ENCODE measurements at regions not wholly inside any gene's neighbourhood (a gene's known extent, or its start where the extent isn't known, plus 50 kb on each side); places are given as distances from the start of the nearest gene placed in this dataset.

DNA sequence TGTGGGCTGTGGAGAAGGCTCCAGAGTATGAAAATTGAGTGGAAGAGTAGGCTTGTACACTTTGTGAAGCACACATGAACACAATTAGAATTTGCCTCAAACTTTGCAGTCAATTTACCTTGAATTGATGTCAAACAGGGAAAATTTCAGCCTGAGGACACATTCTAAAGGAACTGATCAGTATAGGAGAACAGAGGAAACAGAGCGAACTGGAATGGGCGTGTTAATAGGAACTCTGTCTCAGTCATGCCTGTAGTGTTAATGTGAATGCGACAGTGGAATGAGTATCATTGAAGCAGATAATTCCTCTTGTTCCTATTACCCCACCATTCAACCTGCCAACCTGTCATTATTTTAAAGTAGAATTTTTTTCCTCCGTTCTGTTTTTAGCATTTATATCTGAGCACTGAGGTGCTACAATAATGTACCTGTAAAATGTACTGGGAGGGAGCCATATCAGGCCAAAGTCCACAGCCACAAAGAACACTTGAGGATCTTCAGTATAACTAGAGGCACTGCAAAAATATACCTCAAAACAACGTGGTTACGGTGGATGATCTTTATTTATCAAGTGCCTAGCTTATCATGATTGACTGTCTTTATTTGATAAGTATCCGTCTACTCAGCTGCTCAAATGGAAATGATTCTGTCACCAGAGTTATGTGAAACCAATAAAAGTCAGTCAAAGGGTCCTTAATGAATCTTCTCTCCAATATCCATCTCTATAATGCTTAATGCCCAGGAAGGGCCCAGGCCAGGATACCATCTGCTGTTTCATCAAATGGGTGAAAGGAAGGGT, 125.3 kb upstream of the STMND1 start:
- no peak for DNase-seq (ENCODE audit: low read depth in 2 of 2)

DNA sequence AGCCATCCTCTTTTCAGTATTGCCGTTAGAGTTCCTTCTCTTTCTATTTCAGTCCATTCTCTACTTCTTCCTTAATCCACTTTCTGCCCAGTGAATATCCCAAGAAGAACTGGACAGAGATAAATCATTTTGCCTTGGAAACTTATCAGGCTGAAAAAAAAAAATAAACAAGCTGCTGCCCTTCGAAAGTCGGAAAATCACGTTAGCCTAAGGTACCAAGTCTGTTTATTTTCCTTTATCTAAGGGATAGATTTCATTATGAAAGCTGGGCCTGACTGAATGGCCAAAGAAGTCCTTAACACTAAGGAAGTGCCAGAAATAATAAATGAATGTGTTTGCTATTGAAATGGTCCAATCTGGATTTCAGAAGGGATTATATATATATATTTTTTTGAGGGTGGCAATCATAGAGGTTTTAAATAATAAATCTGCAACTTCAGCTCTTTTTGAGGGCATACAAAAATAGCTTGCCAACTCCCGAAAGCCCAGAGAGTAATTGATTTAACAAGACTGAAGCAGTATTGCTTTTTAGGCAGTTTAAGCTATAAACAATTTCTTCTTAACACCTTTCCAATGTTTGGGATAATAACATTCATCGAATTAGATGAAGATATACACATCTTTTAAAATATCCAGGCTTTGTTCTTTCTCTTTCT, 127.0 kb upstream of the STMND1 start:
- DNase-seq (ENCODE audit: low read depth in 2 of 2): no peak

DNA sequence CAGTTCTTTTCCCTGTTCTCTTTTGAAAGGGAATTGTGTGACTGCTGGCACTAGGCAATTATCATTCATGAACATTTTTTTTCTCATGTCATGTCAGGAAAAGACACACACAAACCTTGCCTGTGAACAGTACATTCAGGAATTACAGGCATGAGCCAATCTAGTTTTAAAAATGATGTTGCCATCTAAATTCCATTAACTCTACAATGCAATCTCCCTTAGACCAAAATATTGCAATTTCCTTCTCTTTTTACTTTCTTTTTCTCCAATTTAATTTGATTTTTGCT, 127.5 kb upstream of the STMND1 start:
- DNase-seq (ENCODE audit: low read depth in 2 of 2): no peak

DNA sequence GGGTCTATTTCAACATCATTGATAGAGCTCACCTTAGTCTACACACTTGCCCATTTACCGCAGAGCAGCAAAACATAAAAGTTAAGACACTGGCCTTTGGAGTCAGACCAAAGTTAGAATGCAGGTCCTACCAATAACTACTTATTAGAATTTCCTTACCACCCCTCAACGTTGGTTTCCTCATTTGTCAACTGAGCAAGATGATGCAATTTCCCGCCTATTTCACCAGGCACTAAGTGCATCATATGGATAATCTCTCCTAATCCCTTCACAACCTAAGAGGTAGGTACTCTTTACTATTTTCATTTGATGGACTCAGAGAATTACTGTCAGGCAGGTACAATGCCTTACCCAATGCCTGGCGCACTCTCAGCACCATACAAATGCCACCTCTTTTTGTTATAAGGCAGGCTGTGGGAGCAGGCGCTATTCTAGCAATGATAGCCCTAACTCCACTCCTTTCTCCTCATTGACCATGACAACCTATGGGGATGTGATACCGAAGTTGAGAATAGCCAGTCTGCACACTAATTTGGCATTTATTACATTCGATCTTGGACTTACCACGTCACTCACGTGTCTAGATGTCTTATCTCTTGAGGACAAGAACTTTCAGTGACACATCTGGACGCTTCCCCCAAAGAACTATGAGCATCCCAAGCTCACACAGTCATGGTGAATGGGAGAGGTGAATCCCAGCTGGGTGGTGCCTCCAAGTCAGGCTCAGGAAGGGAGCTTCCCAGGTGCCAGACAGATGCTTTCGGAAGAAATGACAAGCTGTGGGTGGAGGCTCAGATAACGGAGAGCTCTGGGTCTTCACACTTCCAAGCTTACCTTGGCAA, 128.1 kb upstream of the STMND1 start:
- DNase-seq (ENCODE audit: low read depth in 2 of 2): no peak

DNA sequence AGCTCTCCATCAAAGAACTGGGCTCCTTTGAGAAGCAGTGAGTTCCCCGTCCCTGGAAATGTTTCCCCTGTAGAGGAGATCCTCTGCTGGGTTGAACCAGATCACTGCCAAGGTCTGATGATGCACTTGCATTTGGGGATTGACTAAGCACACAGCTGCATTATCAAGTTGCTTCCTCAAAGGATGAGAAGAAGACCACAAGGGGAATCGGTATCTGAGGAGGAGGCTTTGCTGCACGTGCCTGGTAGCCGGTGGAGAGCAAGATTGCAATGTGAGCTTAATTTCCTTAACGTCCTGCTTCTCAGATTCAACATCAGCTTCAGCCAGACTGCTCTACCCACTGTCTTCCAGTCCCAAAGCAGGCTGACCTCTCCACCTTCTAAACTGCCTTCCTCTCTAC, 128.8 kb upstream of the STMND1 start:
- DNase-seq (ENCODE audit: low read depth in 2 of 2): no peak

DNA sequence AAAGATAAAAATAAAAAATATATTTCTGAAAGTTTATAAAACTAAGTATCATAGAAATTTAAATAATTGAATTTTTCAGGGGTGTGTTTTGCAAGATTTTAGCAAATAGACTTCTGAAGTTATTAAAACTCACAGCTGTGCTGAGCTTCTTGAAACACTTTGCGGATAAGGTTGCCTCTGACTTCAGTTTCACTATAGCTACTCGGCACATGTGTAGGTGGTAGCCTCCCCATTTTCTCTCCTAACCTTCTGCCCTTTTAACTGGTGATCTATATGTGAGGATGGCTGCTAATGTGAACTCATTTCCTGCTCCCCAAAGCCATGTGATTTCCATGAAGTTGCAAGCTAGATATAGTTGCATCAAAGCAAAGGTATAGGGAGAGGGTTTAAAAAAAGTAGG, 129.3 kb upstream of the STMND1 start:
- DNase-seq (ENCODE audit: low read depth in 2 of 2): no peak

DNA sequence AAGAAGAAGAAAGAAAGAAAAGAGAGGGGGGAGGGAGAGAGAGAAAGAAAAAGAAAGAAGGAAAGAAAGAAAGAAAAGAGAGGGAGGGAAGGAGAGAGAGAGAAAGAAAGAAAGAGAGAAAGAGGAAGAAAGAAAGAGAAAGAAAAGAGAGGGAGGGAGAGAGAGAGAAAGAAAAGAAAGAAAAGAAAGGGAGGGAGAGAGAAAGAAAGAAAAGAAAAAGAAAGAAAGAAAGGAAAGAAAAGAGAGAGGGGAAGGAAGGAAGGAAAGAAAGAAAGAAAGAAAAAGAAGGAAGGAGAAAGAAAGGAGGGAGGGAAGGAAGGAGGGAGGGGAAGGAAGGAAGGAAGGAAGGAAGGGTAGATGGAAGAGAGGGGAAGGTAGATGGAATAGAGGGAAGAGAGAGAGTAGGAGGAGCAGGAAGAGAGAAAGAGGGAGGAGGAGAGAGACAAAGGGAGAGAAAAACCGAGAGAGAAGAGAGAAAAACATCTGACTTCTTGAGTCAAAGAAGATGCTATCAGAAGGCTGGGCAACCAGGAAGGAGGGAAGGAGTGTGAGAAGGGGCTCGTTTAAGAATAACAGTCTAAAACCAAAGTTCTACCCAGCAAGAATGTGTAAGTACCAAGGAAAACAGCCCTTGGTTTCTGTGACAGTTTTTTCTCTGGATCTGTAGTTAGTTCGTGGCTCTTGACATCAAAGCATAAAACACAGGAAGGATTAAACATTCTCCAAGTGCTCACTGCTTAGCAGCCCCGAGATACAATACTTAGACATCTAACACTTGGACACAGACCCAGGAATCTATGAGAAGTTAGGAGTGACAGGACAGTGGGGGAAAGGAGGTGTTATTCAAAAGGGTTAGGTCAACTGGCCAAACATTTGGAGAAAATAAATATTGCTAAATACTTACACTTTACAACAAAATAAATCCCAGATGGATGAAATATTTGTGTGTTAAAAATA, 131.9 kb upstream of the STMND1 start:
- DNase-seq (ENCODE audit: low read depth in 2 of 2): no peak

DNA sequence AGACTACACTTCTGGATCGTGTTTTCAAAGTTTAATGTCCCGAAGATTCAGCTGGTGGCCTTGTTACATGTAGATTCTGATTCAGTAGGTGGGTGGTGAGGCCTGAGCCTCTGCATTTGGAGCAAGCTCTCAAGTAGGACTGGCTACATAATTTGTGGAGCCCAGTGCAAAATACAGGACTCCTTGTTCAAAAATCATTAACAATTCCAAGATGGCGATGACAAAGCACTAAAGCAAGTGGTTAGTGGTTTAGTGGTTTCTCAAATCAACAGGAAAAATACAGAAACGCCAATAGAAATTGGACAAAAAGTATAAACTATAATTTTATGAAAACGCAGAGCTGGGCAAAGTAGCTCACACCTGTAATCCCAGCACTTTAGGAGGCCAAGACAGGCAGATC, 133.7 kb upstream of the STMND1 start:
- no peak for DNase-seq (ENCODE audit: low read depth in 2 of 2)

DNA sequence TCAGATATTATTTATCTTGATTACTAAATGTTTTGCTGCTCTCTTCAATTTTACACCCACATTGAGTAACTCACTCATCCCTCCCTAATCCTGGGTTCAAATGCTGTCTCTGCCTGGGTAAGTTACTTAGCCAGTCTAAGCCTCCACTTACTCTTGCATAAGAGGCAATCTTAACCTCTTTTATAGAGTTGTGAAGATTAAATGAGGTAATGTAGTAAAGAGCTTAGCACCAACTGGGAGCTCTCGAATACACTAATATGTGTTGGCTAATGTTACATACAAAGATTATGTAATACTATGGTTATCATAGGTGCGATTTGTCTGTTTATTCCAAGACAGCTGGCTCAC, 134.4 kb upstream of the STMND1 start:
- DNase-seq (ENCODE audit: low read depth in 2 of 2): no peak

DNA sequence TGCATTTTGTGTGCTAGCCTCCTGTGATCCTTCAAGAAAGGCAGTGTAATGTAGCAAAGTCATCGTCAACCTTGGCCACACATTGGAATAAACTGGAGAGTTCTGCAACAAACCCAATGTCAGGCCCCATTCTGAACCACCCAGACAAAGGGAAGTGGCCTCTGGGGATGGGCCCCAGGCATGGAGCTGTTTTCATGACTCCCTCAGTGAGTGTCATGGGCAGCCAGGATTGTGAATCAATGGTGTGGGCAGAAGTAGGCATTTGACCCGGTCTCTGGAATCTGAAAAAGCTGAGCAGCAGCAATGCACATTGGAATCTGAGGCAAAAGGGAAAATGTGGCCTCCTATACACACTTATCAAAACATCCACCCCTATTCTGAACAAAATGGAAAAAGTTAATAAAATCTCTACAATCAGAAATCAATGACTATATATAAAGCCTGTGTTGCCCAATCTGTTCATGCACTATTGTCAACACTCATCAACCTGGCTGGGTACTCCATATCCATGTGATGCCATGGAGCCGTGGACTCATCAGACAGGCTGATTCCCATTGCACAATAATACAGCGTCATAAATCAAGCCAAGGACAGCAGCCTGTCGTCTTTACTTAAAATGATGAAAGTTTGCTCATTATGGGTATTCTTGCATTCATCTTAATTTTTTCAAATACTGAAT, 134.9 kb upstream of the STMND1 start:
- no peak for DNase-seq (ENCODE audit: low read depth in 2 of 2)

DNA sequence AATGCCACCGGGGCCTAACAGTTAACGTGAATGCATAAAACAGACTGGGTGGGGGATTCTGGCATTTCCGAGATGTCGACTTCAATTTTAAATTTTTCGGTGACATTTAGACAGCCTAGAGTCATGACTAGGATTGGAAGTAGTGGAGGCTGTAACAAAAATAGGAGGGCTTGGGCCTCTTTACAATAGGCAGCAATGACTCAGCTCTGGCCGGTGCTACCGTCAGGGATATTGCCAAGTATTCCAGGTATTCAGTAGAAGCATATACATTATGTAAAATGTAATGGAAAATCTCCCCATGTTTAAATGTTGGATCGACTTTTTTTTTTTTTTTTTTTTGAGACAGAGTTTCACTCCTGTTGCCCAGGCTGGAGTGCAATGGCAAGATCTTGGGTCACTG, 136.2 kb upstream of the STMND1 start:
- DNase-seq (ENCODE audit: low read depth in 2 of 2): no peak

DNA sequence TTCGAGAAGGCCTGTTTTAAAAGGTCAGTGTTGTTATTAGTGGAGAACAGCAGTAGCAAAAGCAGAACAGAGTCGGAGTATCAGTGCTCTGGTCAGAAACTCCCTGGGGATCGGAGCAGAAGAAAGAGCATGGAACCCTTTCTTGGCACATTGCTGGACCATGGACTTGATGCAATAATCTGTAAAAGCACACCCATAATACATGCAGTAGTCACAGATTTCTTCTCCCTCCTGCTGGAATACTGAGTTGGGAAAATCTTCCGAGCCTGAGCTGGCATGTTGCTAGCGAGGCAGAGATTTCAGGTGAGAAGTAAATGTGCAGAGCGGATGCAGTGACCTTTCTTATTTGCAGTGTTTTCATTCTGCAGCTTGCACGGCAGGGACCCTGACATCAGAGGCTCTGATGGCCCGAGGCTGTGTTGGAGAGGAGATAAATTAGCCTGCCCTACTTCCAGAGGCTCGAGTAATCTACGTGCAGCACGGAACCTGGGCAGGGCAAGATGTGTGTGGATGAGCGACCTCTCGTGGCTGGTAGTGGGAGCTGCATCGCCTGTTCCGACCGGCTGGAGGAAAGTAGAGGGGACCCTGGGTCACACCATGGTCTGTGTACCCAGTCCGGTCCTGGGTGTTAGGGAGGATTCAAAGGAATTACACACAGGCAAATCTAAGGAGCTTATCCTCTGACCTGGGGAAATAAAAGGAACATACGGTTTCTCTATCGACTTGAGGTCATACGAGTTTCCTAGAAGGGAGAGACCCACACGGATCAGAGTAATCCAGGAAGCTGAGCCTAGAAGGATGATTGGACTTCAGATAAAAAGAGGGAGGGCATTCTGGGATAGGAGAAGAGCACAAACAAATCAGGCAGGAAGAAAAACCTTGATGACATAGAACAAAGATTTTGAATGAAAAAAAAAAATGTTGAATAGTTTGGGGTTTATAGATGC, 137.0 kb upstream of the STMND1 start:
- DNase-seq (ENCODE audit: low read depth in 2 of 2): peak in 1 of 2 donors; percentile 39

DNA sequence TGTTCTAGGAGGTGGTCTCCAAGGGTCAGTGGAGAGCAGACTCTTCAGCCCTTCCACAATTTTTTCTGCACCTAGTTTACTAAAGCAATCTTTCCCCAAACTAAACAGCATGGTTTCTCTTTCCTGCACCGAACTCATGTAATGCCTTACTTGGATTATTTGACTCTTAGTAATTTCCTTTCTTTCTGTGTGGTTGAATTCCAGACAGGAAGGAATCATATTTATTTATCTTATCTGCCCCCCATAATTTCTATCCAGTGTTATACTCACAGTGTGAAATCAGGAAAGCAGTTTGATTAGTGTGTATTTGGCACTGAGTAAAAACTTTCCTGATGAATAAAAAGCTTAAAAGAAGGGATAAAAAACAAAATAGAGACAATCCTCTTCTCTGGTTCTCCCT, 140.3 kb upstream of the STMND1 start:
- DNase-seq (ENCODE audit: low read depth in 2 of 2): no peak

DNA sequence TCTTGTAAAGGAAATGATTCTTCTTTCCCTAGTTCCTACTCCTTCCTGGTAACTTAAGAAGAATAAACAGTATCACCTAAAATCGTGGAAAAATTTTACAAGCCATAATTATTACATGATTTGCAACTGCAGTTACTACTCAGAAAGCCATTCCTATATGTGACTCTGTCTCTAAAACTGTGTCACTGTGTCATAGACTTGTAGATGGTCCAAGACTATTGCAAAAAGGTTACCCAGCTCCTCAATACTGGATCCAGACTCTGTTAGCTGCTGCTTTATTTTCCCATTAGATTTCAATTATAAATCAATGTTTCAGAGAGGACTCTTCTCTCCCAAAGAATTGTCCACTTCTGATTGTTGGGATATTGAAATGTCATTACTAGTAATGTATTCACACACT, 142.1 kb upstream of the STMND1 start:
- DNase-seq (ENCODE audit: low read depth in 2 of 2): no peak

DNA sequence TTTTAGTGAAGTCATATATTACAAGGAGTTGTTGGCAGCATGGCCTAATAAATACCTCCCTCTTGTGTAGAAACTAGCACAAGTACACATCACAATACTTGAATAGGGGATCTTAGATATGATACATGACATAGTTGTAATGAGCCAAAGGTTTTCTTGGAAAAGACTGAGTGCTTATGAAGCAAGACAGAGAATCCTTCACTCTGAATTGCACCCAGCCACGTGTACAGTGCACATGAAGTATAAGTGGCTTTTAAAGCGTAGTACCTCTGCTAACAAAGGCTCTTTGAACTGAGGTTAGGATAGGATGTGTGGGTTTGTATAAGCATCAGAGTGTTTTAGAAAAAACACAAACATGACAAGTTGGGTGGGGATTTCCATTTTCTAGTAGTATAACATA, 145.5 kb upstream of the STMND1 start:
- DNase-seq (ENCODE audit: low read depth in 2 of 2): no peak

DNA sequence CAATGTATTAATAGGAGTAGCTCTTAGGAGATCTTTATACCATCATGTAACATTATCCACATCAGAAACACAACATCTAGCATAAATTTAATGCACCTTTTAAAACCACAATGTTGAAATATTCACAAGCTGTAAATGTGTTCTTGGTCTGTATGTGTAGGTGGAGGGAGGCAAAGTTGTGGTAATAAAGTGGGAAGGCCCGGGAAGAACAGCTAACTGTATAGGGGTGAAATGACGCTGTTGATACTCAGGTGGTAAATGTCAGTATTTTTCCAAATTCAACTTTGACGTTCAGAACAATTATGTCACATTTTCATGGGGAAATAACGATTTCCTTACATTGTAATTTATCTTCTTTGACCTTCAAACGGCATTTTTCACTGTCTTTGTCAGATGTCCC, 146.0 kb upstream of the STMND1 start:
- DNase-seq (ENCODE audit: low read depth in 2 of 2): no peak

DNA sequence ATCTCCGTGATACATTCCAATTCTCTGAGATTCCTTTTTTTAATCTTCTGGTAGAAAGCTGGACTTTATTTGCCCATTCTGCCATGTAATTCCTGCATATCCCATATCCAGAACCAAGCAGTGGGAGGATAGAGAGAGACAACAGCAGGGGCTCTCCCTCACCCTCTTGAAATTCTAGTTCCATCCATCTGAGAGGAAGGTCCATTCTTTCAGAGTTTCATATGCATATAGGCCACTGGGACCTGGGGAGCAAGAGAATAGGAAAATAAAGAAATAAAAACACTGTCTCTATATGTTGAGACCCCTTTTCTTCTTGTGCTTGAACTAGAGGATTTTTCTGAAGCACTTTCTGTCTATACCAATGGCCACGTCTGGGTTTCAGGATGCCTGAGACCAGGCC, 147.9 kb upstream of the STMND1 start:
- no peak for DNase-seq (ENCODE audit: low read depth in 2 of 2)

DNA sequence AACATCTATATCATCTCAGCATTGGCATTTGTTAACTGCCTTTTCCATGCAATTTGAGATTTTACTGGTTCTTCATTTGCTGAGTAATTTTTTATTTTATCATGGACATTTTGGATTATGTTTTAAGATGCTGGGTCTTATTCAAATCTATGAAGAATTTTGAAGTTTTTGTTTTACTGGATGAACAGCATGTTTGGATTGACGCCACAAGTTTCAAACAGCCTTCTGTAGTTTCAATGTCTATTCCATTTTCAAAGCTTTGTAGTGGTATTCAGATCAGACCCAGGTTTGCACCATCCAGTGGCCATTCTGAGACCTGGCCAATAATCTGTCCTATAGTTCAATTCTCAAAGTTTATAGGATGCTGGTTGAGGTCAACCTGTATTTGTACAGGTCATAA, 148.4 kb upstream of the STMND1 start:
- DNase-seq (ENCODE audit: low read depth in 2 of 2): no peak

DNA sequence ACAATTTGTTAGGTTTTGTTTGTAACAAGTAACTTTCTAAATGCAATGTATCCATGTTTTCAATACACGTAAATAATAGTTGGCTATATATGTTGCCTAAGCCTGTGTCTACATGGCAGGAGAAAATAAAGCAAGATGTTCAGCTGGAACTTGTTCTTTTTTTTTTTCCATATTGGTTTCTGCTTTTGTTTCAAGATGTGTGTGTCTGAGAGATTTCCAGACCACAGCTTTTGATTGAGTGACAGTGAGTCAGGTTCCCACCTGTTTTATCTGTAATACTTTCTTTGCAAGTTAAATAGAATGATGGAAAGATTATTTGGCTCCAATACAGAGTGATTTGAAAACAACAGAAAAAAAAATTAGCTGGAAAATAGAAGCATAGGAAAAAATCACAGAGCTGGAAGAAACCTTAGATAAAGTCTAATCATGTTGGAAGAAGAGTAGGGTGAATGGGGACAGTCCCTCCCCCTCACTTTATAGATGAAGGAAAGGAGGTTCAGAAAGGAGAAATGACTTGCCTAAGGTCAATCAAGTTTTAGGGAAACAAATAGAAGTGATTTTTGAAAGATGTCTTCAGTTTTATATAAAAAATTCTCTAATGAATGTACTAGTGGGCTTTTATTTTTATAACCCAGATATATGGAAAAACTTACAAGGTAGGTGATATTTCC, 150.9 kb upstream of the STMND1 start:
- no peak for DNase-seq (ENCODE audit: low read depth in 2 of 2)

DNA sequence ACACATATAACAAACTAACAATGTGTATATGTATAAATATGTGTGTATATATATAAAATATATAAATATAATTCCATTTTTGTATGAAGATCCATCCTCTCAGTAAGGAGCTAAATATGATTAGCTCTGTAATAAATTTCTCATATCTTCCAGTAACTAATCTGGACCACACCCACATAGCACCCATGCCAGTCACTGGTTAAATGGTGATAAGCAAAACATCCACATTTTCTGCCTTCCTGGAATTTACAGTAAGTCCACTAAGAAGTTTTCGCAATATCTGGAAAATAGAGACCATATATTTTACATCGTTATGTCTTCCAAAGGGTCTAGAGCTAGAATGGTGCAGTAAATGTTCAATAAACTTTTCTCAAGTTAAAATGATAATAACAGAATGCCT, 151.5 kb upstream of the STMND1 start:
- DNase-seq (ENCODE audit: low read depth in 2 of 2): no peak

Measured in stimulated activated CD4-positive, alpha-beta T cell treated with anti-CD3 and anti-CD28 coated beads, Interleukin-1b, Interleukin-23, amount 100 ng/mL, for 1 hour (primary cell).